H9 (cell line): ENCODE measurements at regions not wholly inside any gene's neighbourhood (a gene's known extent, or its start where the extent isn't known, plus 50 kb on each side); places are given as distances from the start of the nearest gene placed in this dataset.

ENCODE experiments used
- DNase-seq: peaks from one replicate; pipeline ENCODE4 v3.0.0-alpha.2; 2017
- H2AFZ ChIP-seq: one replicate; pipeline ENCODE4 v1.6.1; 2013; ENCODE audit warnings: mild to moderate bottlenecking, low read length, control low read depth, moderate library complexity
- H2AK5ac ChIP-seq: 2 replicates; pipeline ENCODE4 v1.6.1; 2013; ENCODE audit warnings: low read length, control low read depth, mixed read lengths; ENCODE audit not compliant: insufficient read length
- H2BK120ac ChIP-seq: one replicate; pipeline ENCODE4 v1.6.1; 2013; ENCODE audit warnings: low read depth, mild to moderate bottlenecking, low read length, control low read depth, inconsistent platforms; ENCODE audit not compliant: poor library complexity, severe bottlenecking
- H2BK12ac ChIP-seq: 2 replicates; pipeline ENCODE4 v1.6.1; 2013; ENCODE audit warnings: low read length, control low read depth, mixed read lengths, low read depth; ENCODE audit not compliant: insufficient read length
- H2BK15ac ChIP-seq: 2 replicates; pipeline ENCODE4 v1.6.1; 2013; ENCODE audit warnings: low read depth, low read length, control low read depth
- H2BK20ac ChIP-seq: one replicate; pipeline ENCODE4 v1.6.1; 2013; ENCODE audit warnings: low read depth, mild to moderate bottlenecking, low read length, control low read depth, inconsistent platforms; ENCODE audit not compliant: poor library complexity, severe bottlenecking
- H2BK5ac ChIP-seq: 2 replicates; pipeline ENCODE4 v1.6.1; 2013; ENCODE audit warnings: low read length, control low read depth, mixed read lengths; ENCODE audit not compliant: insufficient read length
- H3K14ac ChIP-seq: 2 replicates; pipeline ENCODE4 v1.6.1; 2013; ENCODE audit warnings: low read length, control low read depth; ENCODE audit not compliant: insufficient read depth
- H3K18ac ChIP-seq: 2 replicates; pipeline ENCODE4 v1.6.1; 2013; ENCODE audit warnings: low read depth, mild to moderate bottlenecking, mixed read lengths, low read length, control low read depth; ENCODE audit not compliant: insufficient read length
- H3K23ac ChIP-seq: 2 replicates; pipeline ENCODE4 v1.6.1; 2013; ENCODE audit warnings: low read length, control low read depth, mixed read lengths, low read depth; ENCODE audit not compliant: insufficient read length
- H3K23me2 ChIP-seq: 2 replicates; pipeline ENCODE4 v1.6.1; 2013; ENCODE audit warnings: low read depth, mild to moderate bottlenecking, mixed read lengths, low read length, control low read depth; ENCODE audit not compliant: insufficient read length, poor library complexity, severe bottlenecking
- H3K27ac ChIP-seq: 2 replicates; pipeline ENCODE4 v1.5.1; 2013; ENCODE audit warnings: low read length, control low read depth, mixed read lengths, low read depth; ENCODE audit not compliant: insufficient read length
- H3K27me3 ChIP-seq: 2 replicates; pipeline ENCODE4 v1.6.1; 2013; ENCODE audit warnings: low read length, control low read depth, inconsistent platforms; ENCODE audit not compliant: insufficient read depth
- H3K4ac ChIP-seq: 2 replicates; pipeline ENCODE4 v1.6.1; 2013; ENCODE audit warnings: low read depth, mild to moderate bottlenecking, control low read depth, inconsistent platforms, low read length, moderate library complexity
- H3K4me1 ChIP-seq: 2 replicates; pipeline ENCODE4 v1.6.1; 2013; ENCODE audit warnings: low read length, control low read depth, inconsistent platforms; ENCODE audit not compliant: insufficient read depth
- H3K4me2 ChIP-seq: 2 replicates; pipeline ENCODE4 v1.6.1; 2013; ENCODE audit warnings: low read length, control low read depth, mixed read lengths; ENCODE audit not compliant: insufficient read length, insufficient read depth
- H3K56ac ChIP-seq: 2 replicates; pipeline ENCODE4 v1.6.1; 2013; ENCODE audit warnings: low read depth, mild to moderate bottlenecking, mixed read lengths, low read length, control low read depth; ENCODE audit not compliant: insufficient read length
- H3K79me1 ChIP-seq: 2 replicates; pipeline ENCODE4 v1.6.1; 2013; ENCODE audit warnings: low read depth, mild to moderate bottlenecking, moderate library complexity, low read length, control low read depth, inconsistent platforms; ENCODE audit not compliant: insufficient read depth, poor library complexity, severe bottlenecking
- H3K79me2 ChIP-seq: 2 replicates; pipeline ENCODE4 v1.6.1; 2013; ENCODE audit warnings: low read length, control low read depth, inconsistent platforms; ENCODE audit not compliant: insufficient read depth
- H3K9ac ChIP-seq: 2 replicates; pipeline ENCODE4 v1.6.1; 2013; ENCODE audit warnings: low read length, control low read depth, mixed read lengths; ENCODE audit not compliant: insufficient read length; ENCODE audit errors: extremely low read depth
- H3K9me3 ChIP-seq: one replicate; pipeline ENCODE4 v1.6.1; 2013; ENCODE audit warnings: low read depth, low read length, inconsistent platforms; ENCODE audit not compliant: control insufficient read depth
- H3T11ph ChIP-seq: one replicate; pipeline ENCODE4 v1.6.1; 2013; ENCODE audit warnings: mild to moderate bottlenecking, low read length, control low read depth, inconsistent platforms
- H4K20me1 ChIP-seq: one replicate; pipeline ENCODE4 v1.6.1; 2013; ENCODE audit not compliant: control insufficient read depth, insufficient read length, insufficient read depth
- H4K5ac ChIP-seq: 2 replicates; pipeline ENCODE4 v1.6.1; 2013; ENCODE audit warnings: low read depth, mild to moderate bottlenecking, mixed read lengths, low read length, control low read depth; ENCODE audit not compliant: insufficient read length
- H4K8ac ChIP-seq: replicated peaks from 2 replicates; pipeline ENCODE4 v1.6.1; 2013; ENCODE audit warnings: low read length, control low read depth, mixed read lengths, low read depth; ENCODE audit not compliant: insufficient read length
- H4K91ac ChIP-seq: 2 replicates; pipeline ENCODE4 v1.6.1; 2013; ENCODE audit warnings: low read depth, mild to moderate bottlenecking, moderate library complexity, mixed read lengths, low read length, control low read depth; ENCODE audit not compliant: insufficient read length
- H3K27ac Mint-ChIP-seq, 3 experiments: 2 replicates in 2 of 3; 3 replicates in 1 of 3; pipeline ENCODE4 v1.8.0; 2020 to 2021; ENCODE audit warnings: mixed read lengths in 3 of 3, mild to moderate bottlenecking in 1 of 3, moderate library complexity in 1 of 3
- H3K27me3 Mint-ChIP-seq: 2 replicates; pipeline ENCODE4 v1.8.0; 2021; ENCODE audit warnings: low read depth, mild to moderate bottlenecking, moderate library complexity, mixed read lengths
- H3K36me3 Mint-ChIP-seq, 3 experiments: 2 replicates in 2 of 3; 3 replicates in 1 of 3; pipeline ENCODE4 v1.8.0; 2020 to 2021; ENCODE audit warnings: low read depth in 3 of 3, mixed read lengths in 3 of 3; ENCODE audit not compliant: insufficient read depth in 1 of 3
- H3K4me1 Mint-ChIP-seq, 2 experiments: 2 replicates each; pipeline ENCODE4 v1.8.0; 2020; ENCODE audit warnings: mixed read lengths in 2 of 2
- H3K4me3 Mint-ChIP-seq, 2 experiments: 2 replicates in 1 of 2; 3 replicates in 1 of 2; pipeline ENCODE4 v1.8.0; 2020 to 2021; ENCODE audit warnings: mild to moderate bottlenecking in 2 of 2, mixed read lengths in 2 of 2, moderate library complexity in 1 of 2
- H3K9me3 Mint-ChIP-seq, 2 experiments: 2 replicates in 1 of 2; 3 replicates in 1 of 2; pipeline ENCODE4 v1.8.0; 2020; ENCODE audit warnings: mild to moderate bottlenecking in 2 of 2, mixed read lengths in 2 of 2, moderate library complexity in 1 of 2
- CTCF ChIP-seq: fragments of 200-600 bp; sonication (generic); conservative IDR thresholded peaks from 3 replicates; pipeline ENCODE4 v1.8.0; 2021; ENCODE audit warnings: antibody characterized with exemption, mild to moderate bottlenecking
- WGBS: extraction: QIAGEN DNeasy Blood & Tissue Kit; methylation state at CpG from one replicate; pipeline ENCODE4 v1.1.7; 2013; ENCODE audit warnings: missing lambda C conversion rate, low lambda C conversion rate, mixed read lengths; ENCODE audit not compliant: insufficient read length; ENCODE audit errors: extremely low coverage; 5-methylcytosine and 5-hydroxymethylcytosine counted together

GRCh38 chr18:2486426-2486825, 84.9 kb downstream of the METTL4 start:
- H3K79me1 ChIP-seq = no peaks in the 10 kb centered on the region
- H2BK5ac ChIP-seq = no peak overlapping the region
- no peaks in the 10 kb centered on the region for H3K9me3 Mint-ChIP-seq
- no peak overlapping the region for H3K18ac ChIP-seq
- no peak overlapping the region for H4K5ac ChIP-seq
- DNase-seq = no peak
- H2BK15ac ChIP-seq = no peak overlapping the region
- H3K36me3 Mint-ChIP-seq = no peaks in the 10 kb centered on the region
- H3K9me3 ChIP-seq = no peaks in the 10 kb centered on the region
- H3K4me2 ChIP-seq = no peak overlapping the region
- no peak overlapping the region for H2AFZ ChIP-seq
- no peak overlapping the region for H4K8ac ChIP-seq
- WGBS = no CpG with 5 or more reads among the region's 4 CpGs
- no peak overlapping the region for H2AK5ac ChIP-seq
- no peak overlapping the region for H3K4me3 Mint-ChIP-seq
- H3K23me2 ChIP-seq = no peaks in the 10 kb centered on the region
- no peak for TF ChIP-seq CTCF
- no peak overlapping the region for H3K56ac ChIP-seq
- H2BK120ac ChIP-seq = no peak overlapping the region
- no peak overlapping the region for H3T11ph ChIP-seq
- H4K91ac ChIP-seq = no peak overlapping the region
- H3K4me1 Mint-ChIP-seq = no peaks in the 10 kb centered on the region
- no peak overlapping the region for H3K14ac ChIP-seq
- H3K27me3 Mint-ChIP-seq = no peaks in the 10 kb centered on the region
- H3K27me3 ChIP-seq = no peaks in the 10 kb centered on the region
- no peak overlapping the region for H3K9ac ChIP-seq
- no peak overlapping the region for H3K4ac ChIP-seq
- no peak overlapping the region for H3K23ac ChIP-seq
- no peak overlapping the region for H3K27ac ChIP-seq
- H3K4me1 ChIP-seq = no peaks in the 10 kb centered on the region
- H2BK12ac ChIP-seq = no peak overlapping the region
- no peaks in the 10 kb centered on the region for H3K79me2 ChIP-seq
- no peak overlapping the region for H3K27ac Mint-ChIP-seq
- H2BK20ac ChIP-seq = no peak overlapping the region
- no peaks in the 10 kb centered on the region for H4K20me1 ChIP-seq
